ENCODE measurements at regions not wholly inside any gene's neighbourhood (a gene's known extent, or its start where the extent isn't known, plus 50 kb on each side); places are given as distances from the start of the nearest gene placed in this dataset.

GRCh38 chr22:48263431-48263765, 1500.9 kb downstream of the TBC1D22A start:
- TF ChIP-seq POLR2A (IDR thresholded peaks at IDR 0.05) (no peak), CTCF (IDR thresholded peaks at IDR 0.05 in 8 of 11, conservative IDR thresholded peaks at IDR 0.05 in 3 of 11) (no peak), POLR2AphosphoS5 (IDR thresholded peaks at IDR 0.05) (no peak)

All from spleen (tissue), 7 donors.